Rectal smooth muscle tissue (tissue), 1 donor: ENCODE measurements at regions not wholly inside any gene's neighbourhood (a gene's known extent, or its start where the extent isn't known, plus 50 kb on each side); places are given as distances from the start of the nearest gene placed in this dataset.
A peak's percentile ranks its signal among the peaks of the same experiment; 100 is the strongest.
"Not testable (repeated sequence)": the region's sequence is repeated elsewhere in the genome, so short reads cannot be mapped to it uniquely, and the experiment has no call there.

ENCODE experiments used
- H3K27ac ChIP-seq: one replicate; pipeline ENCODE4 v1.7.0; 2013; ENCODE audit warnings: low read depth, low read length, inconsistent platforms
- H3K27me3 ChIP-seq: one replicate; pipeline ENCODE4 v1.7.0; 2013; ENCODE audit warnings: low read length; ENCODE audit not compliant: control insufficient read depth, insufficient read depth
- H3K36me3 ChIP-seq: one replicate; pipeline ENCODE4 v1.7.0; 2013; ENCODE audit warnings: low read length; ENCODE audit not compliant: control insufficient read depth, insufficient read depth
- H3K4me1 ChIP-seq: one replicate; pipeline ENCODE4 v1.7.0; 2013; ENCODE audit warnings: low read length; ENCODE audit not compliant: control insufficient read depth, insufficient read depth
- H3K4me3 ChIP-seq: one replicate; pipeline ENCODE4 v1.7.0; 2013; ENCODE audit warnings: low read length
- H3K9ac ChIP-seq: one replicate; pipeline ENCODE4 v1.7.0; 2013; ENCODE audit warnings: low read length

GRCh38 chr9:41738681-41739080 is 390.5 kb downstream of the CNTNAP3B start:
- H3K4me3 ChIP-seq, H3K27ac ChIP-seq, H3K9ac ChIP-seq: not testable (repeated sequence)

GRCh38 chr9:41699190-41699589 is 430.0 kb downstream of the CNTNAP3B start:
- not testable (repeated sequence) for H3K9ac ChIP-seq, H3K36me3 ChIP-seq, H3K4me1 ChIP-seq, H3K27ac ChIP-seq, H3K27me3 ChIP-seq, H3K4me3 ChIP-seq

More at GRCh38 chr9:41738681-41739080, 390.5 kb downstream of the CNTNAP3B start:
- H3K36me3 ChIP-seq, H3K4me1 ChIP-seq, H3K27me3 ChIP-seq: not testable (repeated sequence)

- H3K36me3 ChIP-seq, H3K4me3 ChIP-seq, H3K4me1 ChIP-seq, H3K27ac ChIP-seq, H3K27me3 ChIP-seq, H3K9ac ChIP-seq: not testable (repeated sequence)
These were observed 432.1 kb downstream of the CNTNAP3B start for GRCh38 chr9:41697080-41697479.

GRCh38 chr9:41679312-41679711 is 449.9 kb downstream of the CNTNAP3B start:
- H3K36me3 ChIP-seq, H3K4me1 ChIP-seq, H3K27ac ChIP-seq, H3K27me3 ChIP-seq, H3K9ac ChIP-seq, H3K4me3 ChIP-seq: not testable (repeated sequence)

- H3K27ac ChIP-seq, H3K4me3 ChIP-seq, H3K9ac ChIP-seq, H3K36me3 ChIP-seq, H3K4me1 ChIP-seq, H3K27me3 ChIP-seq: not testable (repeated sequence)
These were observed 465.7 kb downstream of the CNTNAP3B start for GRCh38 chr9:41663497-41664036.

- H3K36me3 ChIP-seq, H3K27me3 ChIP-seq, H3K9ac ChIP-seq, H3K4me3 ChIP-seq, H3K27ac ChIP-seq, H3K4me1 ChIP-seq: not testable (repeated sequence)
These were observed 469.6 kb upstream of the ZNG1F start for GRCh38 chr9:41658706-41659105.

GRCh38 chr9:41658116-41658515 is 469.0 kb upstream of the ZNG1F start:
- not testable (repeated sequence) for H3K9ac ChIP-seq, H3K4me1 ChIP-seq, H3K27me3 ChIP-seq, H3K36me3 ChIP-seq, H3K27ac ChIP-seq, H3K4me3 ChIP-seq

- not testable (repeated sequence) for H3K27me3 ChIP-seq, H3K4me1 ChIP-seq, H3K36me3 ChIP-seq, H3K27ac ChIP-seq, H3K4me3 ChIP-seq, H3K9ac ChIP-seq
These were observed 468.0 kb upstream of the ZNG1F start for GRCh38 chr9:41657141-41657540.

- peak overlapping the region; percentile 40 for H3K27ac ChIP-seq
- not testable (repeated sequence) for H3K27me3 ChIP-seq, H3K4me1 ChIP-seq, H3K4me3 ChIP-seq, H3K9ac ChIP-seq, H3K36me3 ChIP-seq
These were observed 466.0 kb upstream of the ZNG1F start for GRCh38 chr9:41655071-41655554.

GRCh38 chr9:41654349-41654748 is 465.2 kb upstream of the ZNG1F start:
- not testable (repeated sequence) for H3K9ac ChIP-seq

GRCh38 chr9:41653560-41654340 is 464.6 kb upstream of the ZNG1F start:
- H3K36me3 ChIP-seq, H3K4me1 ChIP-seq, H3K27me3 ChIP-seq, H3K4me3 ChIP-seq, H3K9ac ChIP-seq: not testable (repeated sequence)
- peak overlapping the region; percentile 77 for H3K27ac ChIP-seq

More at GRCh38 chr9:41654349-41654748, 465.2 kb upstream of the ZNG1F start:
- Histone ChIP-seq H3K4me3 (peak overlapping the region; percentile 52), H3K27ac (peak overlapping the region; percentile 77)
- not testable (repeated sequence) for H3K4me1 ChIP-seq, H3K27me3 ChIP-seq, H3K36me3 ChIP-seq

GRCh38 chr9:41652800-41653199 is 463.7 kb upstream of the ZNG1F start:
- not testable (repeated sequence) for H3K4me3 ChIP-seq, H3K36me3 ChIP-seq, H3K27me3 ChIP-seq, H3K9ac ChIP-seq, H3K4me1 ChIP-seq
- H3K27ac ChIP-seq, result peak overlapping the region; percentile 45

- H3K4me1 ChIP-seq, H3K27me3 ChIP-seq, H3K9ac ChIP-seq, H3K36me3 ChIP-seq, H3K4me3 ChIP-seq: not testable (repeated sequence)
- H3K27ac ChIP-seq, result peak overlapping the region; percentile 32
These were observed 463.1 kb upstream of the ZNG1F start for GRCh38 chr9:41652100-41652713.
